A673 (cell line): ENCODE measurements at regions not wholly inside any gene's neighbourhood (a gene's known extent, or its start where the extent isn't known, plus 50 kb on each side); places are given as distances from the start of the nearest gene placed in this dataset.

Source experiments
- EZH2 ChIP-seq: fragments of 200-600 bp; sonication (generic); IDR thresholded peaks from 2 replicates; pipeline ENCODE4 v1.6.1; 2017; ENCODE audit warnings: borderline replicate concordance, low read depth, mild to moderate bottlenecking, mixed read lengths, antibody characterized with exemption, low read length; ENCODE audit not compliant: poor library complexity, severe bottlenecking
- TF ChIP-seq, protein P1 (sequence below): fragments of 300-800, 200-600 bp; sonication (generic); conservative IDR thresholded peaks from 2 replicates; pipeline ENCODE4 v1.5.1; 2017; ENCODE audit warnings: low read depth, mild to moderate bottlenecking, antibody characterized with exemption, low read length, moderate library complexity, mixed read lengths

DNA sequence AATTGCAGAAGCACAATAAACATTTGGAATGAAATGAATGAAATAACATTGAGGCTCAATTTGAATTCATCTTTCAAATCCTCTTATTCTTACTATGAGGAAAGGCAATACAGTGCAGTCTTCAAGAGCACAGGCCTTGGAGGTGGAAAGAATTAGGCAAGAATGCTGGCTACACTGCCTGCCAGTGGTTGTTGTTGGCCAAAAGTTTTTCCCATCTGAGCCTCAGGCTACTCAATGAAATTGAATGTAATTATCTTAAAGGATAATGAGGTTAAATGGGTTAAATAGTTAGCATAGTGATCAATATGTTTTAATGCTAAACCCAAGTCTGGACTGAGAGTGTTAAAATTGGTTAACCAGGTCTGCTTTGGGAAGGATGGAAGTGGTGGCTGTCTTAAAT lies 140.9 kb downstream of the MBL2 start:
- TF ChIP-seq, protein P1, sequence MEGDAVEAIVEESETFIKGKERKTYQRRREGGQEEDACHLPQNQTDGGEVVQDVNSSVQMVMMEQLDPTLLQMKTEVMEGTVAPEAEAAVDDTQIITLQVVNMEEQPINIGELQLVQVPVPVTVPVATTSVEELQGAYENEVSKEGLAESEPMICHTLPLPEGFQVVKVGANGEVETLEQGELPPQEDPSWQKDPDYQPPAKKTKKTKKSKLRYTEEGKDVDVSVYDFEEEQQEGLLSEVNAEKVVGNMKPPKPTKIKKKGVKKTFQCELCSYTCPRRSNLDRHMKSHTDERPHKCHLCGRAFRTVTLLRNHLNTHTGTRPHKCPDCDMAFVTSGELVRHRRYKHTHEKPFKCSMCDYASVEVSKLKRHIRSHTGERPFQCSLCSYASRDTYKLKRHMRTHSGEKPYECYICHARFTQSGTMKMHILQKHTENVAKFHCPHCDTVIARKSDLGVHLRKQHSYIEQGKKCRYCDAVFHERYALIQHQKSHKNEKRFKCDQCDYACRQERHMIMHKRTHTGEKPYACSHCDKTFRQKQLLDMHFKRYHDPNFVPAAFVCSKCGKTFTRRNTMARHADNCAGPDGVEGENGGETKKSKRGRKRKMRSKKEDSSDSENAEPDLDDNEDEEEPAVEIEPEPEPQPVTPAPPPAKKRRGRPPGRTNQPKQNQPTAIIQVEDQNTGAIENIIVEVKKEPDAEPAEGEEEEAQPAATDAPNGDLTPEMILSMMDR: no peak
- TF ChIP-seq EZH2: no peak
